Activated T-cell treated with anti-CD3 and anti-CD28 coated beads, Interleukin-2, amount 50 U/mL, for 72 hours (primary cell): ENCODE measurements at regions not wholly inside any gene's neighbourhood (a gene's known extent, or its start where the extent isn't known, plus 50 kb on each side); places are given as distances from the start of the nearest gene placed in this dataset.

Experiments used
- ATAC-seq, 2 donors: fragments of 150-1000 bp; cut with Tn5 transposase; replicated peaks in 1 of 2; 2 replicates each; pipeline ENCODE4 v1.10.0; 2021; ENCODE audit warnings: moderate library complexity in 2 of 2, mild to moderate bottlenecking in 1 of 2
- DNase-seq, 2 donors: peaks; one replicate each; pipeline ENCODE4 v3.0.0; 2021 to 2022; ENCODE audit warnings: mixed read lengths in 1 of 2
- H3K27ac Mint-ChIP-seq: one replicate; pipeline ENCODE4 v1.8.0; 2022; ENCODE audit warnings: mild to moderate bottlenecking, moderate library complexity, mixed read lengths
- H3K27me3 Mint-ChIP-seq: one replicate; pipeline ENCODE4 v1.8.0; 2022; ENCODE audit warnings: low read depth, mixed read lengths
- H3K36me3 Mint-ChIP-seq, 2 donors: one replicate each; pipeline ENCODE4 v1.8.0; 2022; ENCODE audit warnings: mixed read lengths in 2 of 2, mild to moderate bottlenecking in 1 of 2; ENCODE audit not compliant: insufficient read depth in 2 of 2
- H3K4me1 Mint-ChIP-seq: one replicate; pipeline ENCODE4 v1.8.0; 2022; ENCODE audit warnings: low read depth, mixed read lengths
- H3K4me3 Mint-ChIP-seq, 2 donors: one replicate each; pipeline ENCODE4 v1.8.0; 2022; ENCODE audit warnings: mild to moderate bottlenecking in 2 of 2, mixed read lengths in 2 of 2, moderate library complexity in 2 of 2
- H3K9me3 Mint-ChIP-seq, 2 donors: one replicate each; pipeline ENCODE4 v1.8.0; 2022; ENCODE audit warnings: mixed read lengths in 2 of 2

DNA sequence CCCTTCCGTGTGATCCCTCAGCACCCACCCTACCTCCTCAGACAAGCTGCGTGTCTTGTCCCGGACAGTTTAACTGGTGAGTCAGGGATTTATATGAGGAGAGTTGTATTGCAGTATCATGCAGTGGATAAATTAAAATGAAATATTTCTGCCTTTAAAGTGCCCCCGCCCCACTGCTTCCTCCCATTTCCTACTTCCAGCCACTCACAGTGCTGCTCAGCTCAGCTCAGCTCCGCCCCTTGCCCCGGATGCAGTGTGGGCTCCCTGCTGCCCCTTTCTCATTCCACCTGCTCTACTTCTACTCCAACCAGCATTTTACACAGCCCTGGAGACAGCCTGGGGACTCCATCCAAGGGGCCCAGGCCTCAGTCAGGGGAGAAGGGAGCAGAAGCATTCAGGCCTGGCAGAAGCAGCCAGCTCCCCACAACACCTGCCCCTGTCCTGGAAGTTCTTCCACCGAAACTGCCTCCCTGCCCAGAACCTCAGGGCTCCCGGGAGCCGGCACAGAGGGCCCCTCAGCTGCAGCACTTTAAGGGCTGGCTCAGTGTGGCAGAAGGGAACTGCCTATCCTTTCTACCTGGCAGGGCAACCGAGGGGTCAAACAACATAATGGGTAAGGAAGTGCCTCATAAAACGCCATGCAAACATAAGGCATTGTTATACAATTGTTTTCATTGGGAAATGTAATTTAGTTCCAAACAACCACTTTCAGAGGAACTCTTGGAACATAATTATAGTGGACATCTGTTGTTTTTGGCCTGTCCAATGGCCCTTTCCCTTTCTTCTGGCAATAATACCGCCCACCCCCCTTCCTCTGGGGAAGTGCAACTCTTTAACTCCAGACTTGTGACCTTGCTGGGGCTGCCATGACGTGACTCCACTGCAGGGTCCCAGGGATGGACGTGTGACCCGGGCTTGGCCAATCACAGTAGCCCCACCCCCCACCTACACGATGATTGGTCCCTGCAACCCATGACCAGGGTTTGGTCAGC lies 102.3 kb downstream of the LIPG start:
- no peak overlapping the region for H3K27ac Mint-ChIP-seq
- H3K27me3 Mint-ChIP-seq = peaks cover 23% of the 10 kb centered on the region
- no peak for DNase-seq

DNA sequence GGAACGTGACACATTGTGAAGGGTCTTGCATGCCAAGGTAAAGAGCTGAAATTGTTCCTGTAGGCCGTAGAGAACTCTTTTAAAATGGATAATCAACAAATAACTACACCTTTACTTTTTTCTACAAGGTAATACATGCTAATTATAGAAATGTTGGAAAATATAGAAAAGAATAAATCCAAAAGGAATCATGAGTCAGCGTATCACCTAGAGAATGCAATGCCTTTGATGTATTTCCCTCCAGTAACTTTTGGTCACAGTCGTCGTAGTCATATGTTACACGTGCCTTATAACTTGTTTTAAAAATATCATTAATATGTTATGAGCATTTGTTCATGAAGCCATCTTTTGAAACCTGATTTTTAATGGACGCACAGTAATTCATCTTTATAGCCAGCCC lies 100.6 kb downstream of the LIPG start:
- ATAC-seq (no peak), DNase-seq (no peak)
- no peaks in the 10 kb centered on the region for H3K36me3 Mint-ChIP-seq
- peaks cover 14% of the 10 kb centered on the region for H3K27me3 Mint-ChIP-seq
- H3K4me3 Mint-ChIP-seq = no peak overlapping the region
- no peaks in the 10 kb centered on the region for H3K9me3 Mint-ChIP-seq
- H3K27ac Mint-ChIP-seq = no peak overlapping the region
- H3K4me1 Mint-ChIP-seq = no peaks in the 10 kb centered on the region

More for the DNA sequence above, 102.3 kb downstream of the LIPG start:
- H3K9me3 Mint-ChIP-seq = no peaks in the 10 kb centered on the region
- no peaks in the 10 kb centered on the region for H3K36me3 Mint-ChIP-seq
- H3K4me3 Mint-ChIP-seq = no peak overlapping the region
- no peak for ATAC-seq
- no peaks in the 10 kb centered on the region for H3K4me1 Mint-ChIP-seq

DNA sequence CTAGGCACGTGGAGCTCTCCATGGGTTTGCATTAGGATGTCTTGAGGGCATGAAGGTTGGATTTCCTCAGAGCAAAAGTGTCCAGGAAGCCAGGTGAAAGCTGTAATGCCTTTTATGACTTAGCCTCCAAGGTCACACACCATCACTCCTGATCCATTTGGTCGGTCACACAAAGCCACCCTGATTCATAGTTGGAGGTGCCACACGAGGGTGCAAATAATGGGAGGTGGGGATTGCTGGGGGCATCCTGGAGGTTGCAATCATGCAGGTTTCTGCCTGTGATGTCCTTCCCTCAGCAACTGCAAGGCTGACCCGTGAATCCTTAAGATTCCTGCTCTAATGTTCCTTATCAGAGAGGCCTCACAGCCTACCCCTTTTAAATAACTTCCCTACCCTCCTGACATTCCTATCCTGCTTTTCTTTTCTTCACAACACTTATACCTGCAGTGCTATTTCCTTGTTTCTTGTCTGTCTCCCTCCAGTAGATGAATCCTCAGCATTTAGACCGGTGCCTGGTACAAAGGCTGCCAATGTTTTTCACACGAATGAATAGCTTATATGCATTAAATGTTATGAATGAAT lies 97.1 kb downstream of the LIPG start:
- DNase-seq (no peak), ATAC-seq (no peak)
- Mint-ChIP-seq H3K9me3 (no peaks in the 10 kb centered on the region), H3K27me3 (no peaks in the 10 kb centered on the region), H3K27ac (no peak overlapping the region), H3K36me3 (no peaks in the 10 kb centered on the region), H3K4me1 (no peaks in the 10 kb centered on the region), H3K4me3 (no peak overlapping the region)

DNA sequence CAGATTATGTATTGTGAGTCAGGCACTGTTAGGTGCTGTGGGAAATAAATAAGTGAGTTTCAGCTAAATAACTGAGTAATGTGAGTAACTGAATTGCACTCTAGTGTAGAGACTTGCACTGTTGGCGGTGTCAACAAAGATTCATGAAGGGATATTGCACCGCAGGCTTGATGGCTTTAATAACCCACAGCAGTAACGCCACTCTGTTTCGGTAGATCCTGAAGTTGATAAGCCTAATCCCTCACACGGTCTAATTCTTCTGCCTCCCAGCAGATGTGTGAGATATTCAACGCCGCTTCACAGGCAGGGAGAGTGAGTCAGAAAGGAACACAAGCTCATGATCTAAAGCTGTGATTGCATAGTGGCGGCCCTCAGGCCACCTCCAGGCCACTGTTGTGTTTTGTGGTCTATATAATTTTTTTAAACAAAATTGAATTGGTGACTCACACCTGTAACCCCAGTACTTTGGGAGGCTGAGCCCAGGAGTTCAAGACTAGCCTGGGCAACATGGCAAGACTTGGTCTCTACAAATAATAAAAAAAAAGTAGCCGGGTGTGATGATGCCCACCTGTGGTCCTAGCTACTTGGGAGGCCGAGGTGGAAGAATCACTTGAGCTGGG lies 94.3 kb downstream of the LIPG start:
- Mint-ChIP-seq H3K36me3 (no peaks in the 10 kb centered on the region), H3K27ac (no peak overlapping the region), H3K4me1 (no peaks in the 10 kb centered on the region), H3K4me3 (no peak overlapping the region), H3K9me3 (no peaks in the 10 kb centered on the region), H3K27me3 (no peaks in the 10 kb centered on the region)
- ATAC-seq = no peak
- no peak for DNase-seq

DNA sequence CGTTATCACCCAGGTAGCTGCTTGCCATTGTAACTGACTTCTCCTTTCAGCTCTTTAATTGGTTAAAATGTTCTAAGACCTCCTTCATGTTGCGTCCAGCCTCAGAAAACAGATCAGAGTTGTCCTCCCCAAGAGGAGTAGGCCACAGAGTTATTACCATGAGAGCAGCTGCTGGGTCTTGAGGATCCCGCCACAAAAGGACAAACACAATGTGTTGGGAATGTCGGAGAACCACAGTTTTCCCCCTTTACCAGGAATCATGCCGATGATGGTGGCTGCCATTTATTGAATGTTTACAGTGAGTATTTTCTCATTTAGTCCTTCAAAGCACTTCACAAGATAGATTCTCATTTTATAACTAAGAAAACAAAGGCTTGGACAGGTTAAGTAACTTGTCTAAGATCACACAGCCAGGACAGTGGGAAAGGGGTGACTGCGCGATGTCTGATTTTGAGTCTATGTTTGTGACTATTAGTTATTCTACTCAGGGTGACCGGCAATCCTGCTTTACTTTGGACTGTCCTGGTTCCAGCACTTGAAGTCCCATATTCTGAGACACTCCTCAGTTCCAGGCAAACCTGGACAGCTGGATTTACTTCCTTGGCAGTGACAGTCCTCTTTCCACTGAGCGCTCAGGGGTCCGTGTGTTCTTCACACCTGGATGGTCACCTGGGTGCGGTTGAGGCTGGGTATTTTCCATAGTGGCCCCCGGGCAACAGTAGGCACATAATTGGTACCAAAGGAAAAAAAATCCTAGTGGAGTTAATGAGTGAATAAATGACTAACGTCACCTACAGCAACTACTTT lies 93.6 kb downstream of the LIPG start:
- DNase-seq = no peak
- Mint-ChIP-seq H3K36me3 (no peaks in the 10 kb centered on the region), H3K27me3 (no peaks in the 10 kb centered on the region), H3K4me1 (no peaks in the 10 kb centered on the region), H3K27ac (no peak overlapping the region), H3K4me3 (no peak overlapping the region), H3K9me3 (no peaks in the 10 kb centered on the region)
- ATAC-seq = no peak

DNA sequence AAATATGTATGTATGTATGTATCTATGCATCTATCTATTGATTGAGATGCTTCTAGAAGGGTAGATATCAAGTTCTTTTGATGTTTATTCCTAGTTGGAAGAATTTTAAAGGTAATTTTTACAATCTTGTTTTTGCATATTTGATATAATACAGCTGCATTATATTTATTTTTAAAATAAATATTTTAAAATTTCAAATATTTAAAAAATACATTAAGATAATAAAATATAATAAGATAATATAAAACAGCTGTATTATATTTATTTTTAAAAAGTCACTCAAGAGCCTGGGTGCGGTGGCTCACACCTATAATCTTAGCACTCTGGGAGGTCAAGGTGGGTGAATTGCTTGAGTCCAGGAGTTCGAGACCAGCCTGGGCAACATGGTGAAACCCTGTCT lies 92.5 kb downstream of the LIPG start:
- Mint-ChIP-seq H3K4me1 (no peaks in the 10 kb centered on the region), H3K4me3 (no peak overlapping the region)
- ATAC-seq = no peak

DNA sequence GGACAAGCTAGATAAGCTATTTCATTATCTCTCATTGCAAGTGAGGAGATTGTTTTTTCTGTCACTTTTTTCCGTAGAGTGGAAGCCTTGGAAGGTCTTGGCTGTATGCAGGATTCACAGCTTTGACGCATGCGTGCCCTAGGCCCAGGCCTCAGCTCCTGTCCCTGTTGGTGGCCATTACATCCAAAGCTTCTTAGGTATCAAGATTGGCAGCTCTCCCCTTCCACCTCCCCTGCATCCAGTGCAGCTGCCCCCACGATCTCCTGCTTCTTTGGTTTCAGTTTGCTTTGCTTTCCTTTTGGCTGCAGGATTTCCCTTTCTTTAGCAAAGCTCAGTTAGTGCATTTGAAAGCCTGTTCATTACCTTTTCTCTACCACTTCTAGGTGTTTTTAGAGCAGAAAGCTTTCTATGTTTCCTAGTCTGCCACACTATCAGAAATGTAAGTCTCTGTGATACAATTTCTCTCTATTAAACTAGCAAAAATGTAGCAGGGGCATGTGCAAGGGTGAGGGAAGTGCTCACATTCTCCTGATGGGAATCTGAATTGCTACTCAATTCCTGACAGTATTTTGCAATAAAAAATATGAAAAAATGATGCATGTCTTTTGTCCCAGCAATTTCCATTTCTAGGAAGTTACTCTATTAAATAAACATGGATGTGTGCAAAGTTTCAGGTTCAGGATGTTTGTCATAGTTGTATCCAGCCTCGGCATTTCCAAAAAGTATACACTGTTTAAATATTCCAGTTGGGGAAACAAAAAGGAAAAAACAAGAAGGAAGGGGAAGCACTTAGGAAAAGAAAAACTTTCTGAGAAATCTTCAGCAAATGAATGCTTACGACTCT lies 91.2 kb downstream of the LIPG start:
- no peaks in the 10 kb centered on the region for H3K9me3 Mint-ChIP-seq
- DNase-seq (no peak), ATAC-seq (no peak)
- H3K4me1 Mint-ChIP-seq = no peaks in the 10 kb centered on the region
- H3K27ac Mint-ChIP-seq = no peak overlapping the region
- H3K36me3 Mint-ChIP-seq = no peaks in the 10 kb centered on the region
- H3K4me3 Mint-ChIP-seq = no peak overlapping the region
- no peaks in the 10 kb centered on the region for H3K27me3 Mint-ChIP-seq

More for the DNA sequence above, 92.5 kb downstream of the LIPG start:
- DNase-seq = no peak
- Mint-ChIP-seq H3K9me3 (no peaks in the 10 kb centered on the region), H3K27ac (no peak overlapping the region), H3K36me3 (no peaks in the 10 kb centered on the region), H3K27me3 (no peaks in the 10 kb centered on the region)

DNA sequence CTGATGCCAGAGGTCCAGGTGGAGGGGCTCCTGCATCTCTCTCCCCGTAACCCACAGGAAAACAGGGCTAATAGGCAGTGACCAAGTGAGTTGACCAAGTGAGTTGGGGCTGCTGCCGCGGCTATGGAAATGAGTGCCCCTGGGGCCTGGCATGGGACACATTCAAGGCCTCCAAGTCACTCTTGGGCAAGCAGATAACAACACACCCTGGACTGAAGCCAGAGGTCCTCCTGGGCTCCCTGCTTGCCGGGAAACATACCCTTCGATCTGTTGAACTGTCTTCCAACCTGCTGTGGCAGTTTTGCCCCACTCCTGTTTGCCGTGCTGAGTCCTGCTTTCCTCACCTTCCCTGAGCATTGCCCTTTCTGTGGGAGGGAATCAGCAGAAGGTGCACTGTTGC lies 89.2 kb downstream of the LIPG start:
- H3K27me3 Mint-ChIP-seq = no peaks in the 10 kb centered on the region
- no peaks in the 10 kb centered on the region for H3K4me1 Mint-ChIP-seq
- DNase-seq = no peak
- no peaks in the 10 kb centered on the region for H3K36me3 Mint-ChIP-seq
- H3K27ac Mint-ChIP-seq = no peak overlapping the region
- no peak overlapping the region for H3K4me3 Mint-ChIP-seq
- ATAC-seq = no peak
- H3K9me3 Mint-ChIP-seq = no peaks in the 10 kb centered on the region

DNA sequence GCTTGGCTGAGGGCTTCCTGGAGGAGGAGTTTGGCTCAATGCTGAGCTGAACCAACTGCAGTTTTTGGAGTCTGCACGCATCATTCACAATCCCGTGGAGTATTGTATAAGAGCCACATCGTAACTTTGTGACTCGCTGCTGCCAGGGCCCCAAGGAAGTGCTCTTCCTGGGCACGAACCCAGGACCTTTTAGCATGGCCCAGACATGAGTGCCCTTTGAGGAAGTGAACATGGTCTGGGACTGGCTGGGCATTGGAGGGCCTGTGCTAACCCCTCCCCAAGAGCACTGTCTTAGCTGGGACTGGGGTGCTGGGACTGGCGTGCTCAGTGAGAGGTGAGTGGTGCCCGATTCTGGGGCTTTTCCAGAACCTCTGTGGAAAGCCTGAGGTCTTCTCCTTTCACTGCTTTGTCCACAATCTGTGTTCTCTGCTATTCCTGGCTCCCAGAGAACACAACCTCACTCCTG lies 88.6 kb downstream of the LIPG start:
- ATAC-seq = no peak
- H3K27ac Mint-ChIP-seq = no peak overlapping the region
- H3K27me3 Mint-ChIP-seq = no peaks in the 10 kb centered on the region
- H3K4me1 Mint-ChIP-seq = no peaks in the 10 kb centered on the region
- no peaks in the 10 kb centered on the region for H3K36me3 Mint-ChIP-seq
- H3K4me3 Mint-ChIP-seq = no peak overlapping the region
- no peak for DNase-seq
- H3K9me3 Mint-ChIP-seq = no peaks in the 10 kb centered on the region

DNA sequence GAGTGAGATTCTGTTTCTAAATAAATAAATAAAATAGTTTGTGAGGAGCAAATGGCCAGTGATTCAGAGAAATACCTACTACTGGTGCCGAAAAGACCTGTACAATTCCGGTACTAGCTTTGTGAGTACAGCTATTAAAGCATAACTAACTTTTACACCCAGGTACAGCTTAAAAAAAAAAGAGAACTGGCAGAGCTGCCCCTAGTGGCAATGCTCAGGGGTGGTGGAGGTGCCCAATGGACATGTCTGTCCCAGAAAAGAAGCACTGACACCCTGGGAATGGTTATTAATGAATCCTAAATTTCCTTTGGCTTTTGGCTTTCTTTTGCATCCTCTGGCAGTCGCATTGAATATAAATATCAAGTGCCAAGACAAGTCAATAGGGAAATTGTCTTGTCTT lies 87.0 kb downstream of the LIPG start:
- DNase-seq (no peak), ATAC-seq (no peak)
- H3K4me3 Mint-ChIP-seq = no peak overlapping the region
- no peaks in the 10 kb centered on the region for H3K9me3 Mint-ChIP-seq
- H3K27ac Mint-ChIP-seq = no peak overlapping the region
- H3K27me3 Mint-ChIP-seq = no peaks in the 10 kb centered on the region
- H3K36me3 Mint-ChIP-seq = no peaks in the 10 kb centered on the region
- H3K4me1 Mint-ChIP-seq = no peaks in the 10 kb centered on the region
